ENCODE measurements at regions not wholly inside any gene's neighbourhood (a gene's known extent, or its start where the extent isn't known, plus 50 kb on each side); places are given as distances from the start of the nearest gene placed in this dataset.

GRCh38 chr6:23173234-23173633 lies 603.9 kb downstream of the HDGFL1 start:
- H3K27ac ChIP-seq (ENCODE audit: low read depth, low read length) = no peak overlapping the region
- TF ChIP-seq EZH2phosphoT487 (IDR thresholded peaks at IDR 0.05; ENCODE audit: borderline replicate concordance, low read length) (no peak), CTCF (IDR thresholded peaks at IDR 0.05; ENCODE audit: low read depth, low read length, poor library complexity, severe bottlenecking) (no peak)
- H3K4me2 ChIP-seq (ENCODE audit: low read length) = no peak overlapping the region
- no peaks in the 10 kb centered on the region for H3K9me3 ChIP-seq (ENCODE audit: control insufficient read depth, insufficient read depth, low read length)
- no peaks in the 10 kb centered on the region for H3K27me3 ChIP-seq (ENCODE audit: control insufficient read depth, low read length)
- H4K20me1 ChIP-seq (ENCODE audit: control insufficient read depth, insufficient read depth, low read depth, low read length) = no peaks in the 10 kb centered on the region
- H3K36me3 ChIP-seq (ENCODE audit: control insufficient read depth, low read length) = no peaks in the 10 kb centered on the region
- no peak overlapping the region for H3K4me3 ChIP-seq (ENCODE audit: low read length)
- no peaks in the 10 kb centered on the region for H3K9me2 ChIP-seq (replicated peaks; ENCODE audit: control insufficient read depth, low read length)
- H3F3A ChIP-seq (ENCODE audit: control insufficient read depth, insufficient read depth) = no peaks in the 10 kb centered on the region
- no peaks in the 10 kb centered on the region for H3K79me2 ChIP-seq (ENCODE audit: control insufficient read depth, low read length)
- no peaks in the 10 kb centered on the region for H3K4me1 ChIP-seq (ENCODE audit: control insufficient read depth, low read length)

- no peak overlapping the region for H3K4me2 ChIP-seq (ENCODE audit: low read length)
- TF ChIP-seq CTCF (IDR thresholded peaks at IDR 0.05; ENCODE audit: low read depth, low read length, poor library complexity, severe bottlenecking) = no peak
- no peak for TF ChIP-seq EZH2phosphoT487 (IDR thresholded peaks at IDR 0.05; ENCODE audit: borderline replicate concordance, low read length)
- no peaks in the 10 kb centered on the region for H3K9me3 ChIP-seq (ENCODE audit: control insufficient read depth, insufficient read depth, low read length)
- H3K4me1 ChIP-seq (ENCODE audit: control insufficient read depth, low read length) = no peaks in the 10 kb centered on the region
- H3K4me3 ChIP-seq (ENCODE audit: low read length) = no peak overlapping the region
- H3K36me3 ChIP-seq (ENCODE audit: control insufficient read depth, low read length) = no peaks in the 10 kb centered on the region
- H3K9me2 ChIP-seq (replicated peaks; ENCODE audit: control insufficient read depth, low read length) = no peaks in the 10 kb centered on the region
- no peaks in the 10 kb centered on the region for H3K27me3 ChIP-seq (ENCODE audit: control insufficient read depth, low read length)
- H3K79me2 ChIP-seq (ENCODE audit: control insufficient read depth, low read length) = no peaks in the 10 kb centered on the region
- H3K27ac ChIP-seq (ENCODE audit: low read depth, low read length) = no peak overlapping the region
- no peaks in the 10 kb centered on the region for H4K20me1 ChIP-seq (ENCODE audit: control insufficient read depth, insufficient read depth, low read depth, low read length)
- no peaks in the 10 kb centered on the region for H3F3A ChIP-seq (ENCODE audit: control insufficient read depth, insufficient read depth)
These were observed 605.5 kb downstream of the HDGFL1 start for GRCh38 chr6:23174781-23175361.

GRCh38 chr6:23175391-23175790 lies 606.0 kb downstream of the HDGFL1 start:
- H3K79me2 ChIP-seq (ENCODE audit: control insufficient read depth, low read length) = no peaks in the 10 kb centered on the region
- TF ChIP-seq EZH2phosphoT487 (IDR thresholded peaks at IDR 0.05; ENCODE audit: borderline replicate concordance, low read length) (no peak), CTCF (IDR thresholded peaks at IDR 0.05; ENCODE audit: low read depth, low read length, poor library complexity, severe bottlenecking) (no peak)
- no peaks in the 10 kb centered on the region for H3K9me2 ChIP-seq (replicated peaks; ENCODE audit: control insufficient read depth, low read length)
- no peaks in the 10 kb centered on the region for H3K9me3 ChIP-seq (ENCODE audit: control insufficient read depth, insufficient read depth, low read length)
- H3F3A ChIP-seq (ENCODE audit: control insufficient read depth, insufficient read depth) = no peaks in the 10 kb centered on the region
- no peak overlapping the region for H3K4me3 ChIP-seq (ENCODE audit: low read length)
- H3K4me1 ChIP-seq (ENCODE audit: control insufficient read depth, low read length) = no peaks in the 10 kb centered on the region
- H4K20me1 ChIP-seq (ENCODE audit: control insufficient read depth, insufficient read depth, low read depth, low read length) = no peaks in the 10 kb centered on the region
- H3K27ac ChIP-seq (ENCODE audit: low read depth, low read length) = no peak overlapping the region
- no peaks in the 10 kb centered on the region for H3K36me3 ChIP-seq (ENCODE audit: control insufficient read depth, low read length)
- no peak overlapping the region for H3K4me2 ChIP-seq (ENCODE audit: low read length)
- H3K27me3 ChIP-seq (ENCODE audit: control insufficient read depth, low read length) = no peaks in the 10 kb centered on the region

Data from DOHH2 (cell line).